ENCODE measurements at regions not wholly inside any gene's neighbourhood (a gene's known extent, or its start where the extent isn't known, plus 50 kb on each side); places are given as distances from the start of the nearest gene placed in this dataset.

- H3K27me3 ChIP-seq (ENCODE audit: insufficient read depth, low read length) = no peaks in the 10 kb centered on the region
- TF ChIP-seq CTCF (IDR thresholded peaks at IDR 0.05; ENCODE audit: extremely low read depth, low read depth, low read length) = no peak
- H4K20me1 ChIP-seq (ENCODE audit: insufficient read depth, low read length) = no peaks in the 10 kb centered on the region
- peaks cover 9% of the 10 kb centered on the region for H3K4me1 ChIP-seq (ENCODE audit: insufficient read depth, low read length)
- H3K4me3 ChIP-seq (ENCODE audit: insufficient read depth, low read length) = no peak overlapping the region
- no peak overlapping the region for H3K27ac ChIP-seq (ENCODE audit: low read depth, low read length)
- no peak for DNase-seq (ENCODE audit: insufficient read length, low spot score, missing footprints)
- no peak overlapping the region for H2AFZ ChIP-seq (ENCODE audit: low read length)
- no peaks in the 10 kb centered on the region for H3K79me2 ChIP-seq (ENCODE audit: insufficient read depth, low read length)
- H3K9me3 ChIP-seq (ENCODE audit: low read depth, low read length) = no peaks in the 10 kb centered on the region
- H3K4me2 ChIP-seq (ENCODE audit: insufficient read depth, low read length) = no peak overlapping the region
- no peaks in the 10 kb centered on the region for H3K36me3 ChIP-seq (ENCODE audit: insufficient read depth, low read length)
Observed at GRCh38 chr2:234433201-234433600, 63.7 kb downstream of the ARL4C start.

- no peaks in the 10 kb centered on the region for H3K79me2 ChIP-seq (ENCODE audit: insufficient read depth, low read length)
Observed at GRCh38 chr2:234430871-234431270, 66.0 kb downstream of the ARL4C start.

GRCh38 chr2:234429265-234429664, 67.6 kb downstream of the ARL4C start:
- H3K4me2 ChIP-seq (ENCODE audit: insufficient read depth, low read length) = no peak overlapping the region
- no peak for DNase-seq (ENCODE audit: insufficient read length, low spot score, missing footprints)
- H3K27ac ChIP-seq (ENCODE audit: low read depth, low read length) = no peak overlapping the region
- H3K4me3 ChIP-seq (ENCODE audit: insufficient read depth, low read length) = no peak overlapping the region
- no peaks in the 10 kb centered on the region for H3K9me3 ChIP-seq (ENCODE audit: low read depth, low read length)
- H2AFZ ChIP-seq (ENCODE audit: low read length) = peak overlapping the region; percentile 44
- H3K79me2 ChIP-seq (ENCODE audit: insufficient read depth, low read length) = no peaks in the 10 kb centered on the region
- H3K4me1 ChIP-seq (ENCODE audit: insufficient read depth, low read length) = peaks cover 12% of the 10 kb centered on the region
- no peaks in the 10 kb centered on the region for H4K20me1 ChIP-seq (ENCODE audit: insufficient read depth, low read length)
- no peaks in the 10 kb centered on the region for H3K36me3 ChIP-seq (ENCODE audit: insufficient read depth, low read length)
- no peaks in the 10 kb centered on the region for H3K27me3 ChIP-seq (ENCODE audit: insufficient read depth, low read length)
- TF ChIP-seq CTCF (IDR thresholded peaks at IDR 0.05; ENCODE audit: extremely low read depth, low read depth, low read length) = no peak

More at GRCh38 chr2:234430871-234431270, 66.0 kb downstream of the ARL4C start:
- H4K20me1 ChIP-seq (ENCODE audit: insufficient read depth, low read length) = no peaks in the 10 kb centered on the region
- H3K27me3 ChIP-seq (ENCODE audit: insufficient read depth, low read length) = no peaks in the 10 kb centered on the region
- H3K4me3 ChIP-seq (ENCODE audit: insufficient read depth, low read length) = no peak overlapping the region
- H3K4me1 ChIP-seq (ENCODE audit: insufficient read depth, low read length) = peaks cover 15% of the 10 kb centered on the region
- H3K36me3 ChIP-seq (ENCODE audit: insufficient read depth, low read length) = no peaks in the 10 kb centered on the region
- no peak overlapping the region for H3K4me2 ChIP-seq (ENCODE audit: insufficient read depth, low read length)
- no peak overlapping the region for H2AFZ ChIP-seq (ENCODE audit: low read length)
- H3K27ac ChIP-seq (ENCODE audit: low read depth, low read length) = no peak overlapping the region
- no peak for TF ChIP-seq CTCF (IDR thresholded peaks at IDR 0.05; ENCODE audit: extremely low read depth, low read depth, low read length)
- no peak for DNase-seq (ENCODE audit: insufficient read length, low spot score, missing footprints)
- H3K9me3 ChIP-seq (ENCODE audit: low read depth, low read length) = no peaks in the 10 kb centered on the region

GRCh38 chr2:234427081-234428061, 69.5 kb downstream of the ARL4C start:
- Histone ChIP-seq H3K9me3 (ENCODE audit: low read depth, low read length) (no peaks in the 10 kb centered on the region), H3K4me2 (ENCODE audit: insufficient read depth, low read length) (no peak overlapping the region), H3K27ac (ENCODE audit: low read depth, low read length) (peak overlapping the region; percentile 57), H3K4me3 (ENCODE audit: insufficient read depth, low read length) (no peak overlapping the region), H3K36me3 (ENCODE audit: insufficient read depth, low read length) (no peaks in the 10 kb centered on the region), H3K79me2 (ENCODE audit: insufficient read depth, low read length) (no peaks in the 10 kb centered on the region), H4K20me1 (ENCODE audit: insufficient read depth, low read length) (no peaks in the 10 kb centered on the region), H2AFZ (ENCODE audit: low read length) (no peak overlapping the region), H3K27me3 (ENCODE audit: insufficient read depth, low read length) (no peaks in the 10 kb centered on the region), H3K4me1 (ENCODE audit: insufficient read depth, low read length) (peaks cover 17% of the 10 kb centered on the region)
- peak; percentile 92 for DNase-seq (ENCODE audit: insufficient read length, low spot score, missing footprints)
- TF ChIP-seq CTCF (IDR thresholded peaks at IDR 0.05; ENCODE audit: extremely low read depth, low read depth, low read length) = no peak
